HEK293 (cell line): ENCODE measurements at regions not wholly inside any gene's neighbourhood (a gene's known extent, or its start where the extent isn't known, plus 50 kb on each side); places are given as distances from the start of the nearest gene placed in this dataset.

Source experiments
- CTCF ChIA-PET: fragments of 350-600 bp; formaldehyde crosslinking; extraction: SDS; loops from one replicate; lab custom pipeline; 2021; ENCODE audit warnings: antibody characterized with exemption; lab: Yijun Ruan, JAX
- POLR2A ChIA-PET: fragments of 300-600 bp; formaldehyde crosslinking; extraction: SDS; loops from one replicate; lab custom pipeline; 2020; ENCODE audit warnings: antibody characterized with exemption, inconsistent platforms; lab: Yijun Ruan, JAX
- H3K27ac ChIP-seq: fragments of 200-500 bp; sonication (Bioruptor generic); 2 replicates; pipeline ENCODE4 v1.5.1; 2014; ENCODE audit warnings: low read depth, low read length, control low read depth, inconsistent platforms; ENCODE audit errors: extremely low read depth
- H3K36me3 ChIP-seq, 2 experiments: fragments of 200-500 bp in 1 of 2; sonication (Bioruptor generic) in 1 of 2; 1 replicate in 1 of 2; 2 replicates in 1 of 2; pipeline ENCODE4 v1.5.1; 2014 to 2017; ENCODE audit warnings: inconsistent platforms in 2 of 2, low read length in 2 of 2; ENCODE audit not compliant: control insufficient read depth in 2 of 2, insufficient read depth in 1 of 2
- H3K4me1 ChIP-seq: fragments of 200-500 bp; sonication (Bioruptor generic); 2 replicates; pipeline ENCODE4 v1.5.1; 2014; ENCODE audit warnings: mild to moderate bottlenecking, low read length, inconsistent platforms; ENCODE audit not compliant: control insufficient read depth, insufficient read depth
- H3K4me3 ChIP-seq: 2 replicates; pipeline ENCODE4 v1.5.1; 2011; ENCODE audit warnings: low read depth, mild to moderate bottlenecking, control low read depth, low read length, moderate library complexity
- H3K9me3 ChIP-seq: fragments of 200-500 bp; sonication (Bioruptor generic); 2 replicates; pipeline ENCODE4 v1.5.1; 2014; ENCODE audit warnings: low read depth, low read length, inconsistent platforms; ENCODE audit not compliant: control insufficient read depth, insufficient read depth
- EGR2 ChIP-seq: fragments of 450-650 bp; formaldehyde crosslinking; IDR thresholded peaks from 2 replicates; pipeline ENCODE4 v1.5.1; 2016; ENCODE audit warnings: low read depth, missing biosample characterization, missing genetic modification characterization
- FEZF1 ChIP-seq: fragments of 450-650 bp; formaldehyde crosslinking; IDR thresholded peaks from 2 replicates; pipeline ENCODE4 v1.5.1; 2016; ENCODE audit warnings: missing biosample characterization, missing genetic modification characterization
- HOXD13 ChIP-seq: sonication (generic); formaldehyde crosslinking; IDR thresholded peaks from 2 replicates; pipeline ENCODE4 v1.8.0; 2022; ENCODE audit warnings: missing genetic modification reagents, borderline replicate concordance
- PRDM4 ChIP-seq: fragments of 450-650 bp; formaldehyde crosslinking; IDR thresholded peaks from 2 replicates; pipeline ENCODE4 v1.5.1; 2017; ENCODE audit warnings: missing biosample characterization, missing genetic modification characterization
- TCF7L2 ChIP-seq: IDR thresholded peaks from 2 replicates; pipeline ENCODE4 v1.6.1; 2011; ENCODE audit warnings: low read depth, mild to moderate bottlenecking, inconsistent platforms, low read length, moderate library complexity, borderline replicate concordance
- ZBTB17 ChIP-seq: fragments of 450-650 bp; formaldehyde crosslinking; IDR thresholded peaks from 2 replicates; pipeline ENCODE4 v1.5.1; 2016; ENCODE audit warnings: missing biosample characterization, missing genetic modification characterization
- ZFHX2 ChIP-seq: fragments of 450-650 bp; formaldehyde crosslinking; conservative IDR thresholded peaks from 2 replicates; pipeline ENCODE4 v1.5.1; 2016; ENCODE audit warnings: missing biosample characterization, missing genetic modification characterization
- ZIC2 ChIP-seq: fragments of 450-650 bp; formaldehyde crosslinking; IDR thresholded peaks from 2 replicates; pipeline ENCODE4 v1.5.1; 2016; ENCODE audit warnings: missing biosample characterization, missing genetic modification characterization
- ZNF10 ChIP-seq: fragments of 450-650 bp; formaldehyde crosslinking; IDR thresholded peaks from 2 replicates; pipeline ENCODE4 v1.5.1; 2017; ENCODE audit warnings: missing biosample characterization, missing genetic modification characterization
- ZNF146 ChIP-seq: fragments of 450-650 bp; formaldehyde crosslinking; IDR thresholded peaks from 2 replicates; pipeline ENCODE4 v1.5.1; 2016; ENCODE audit warnings: missing biosample characterization, missing genetic modification characterization
- ZNF175 ChIP-seq: fragments of 450-650 bp; formaldehyde crosslinking; IDR thresholded peaks from 2 replicates; pipeline ENCODE4 v1.5.1; 2016; ENCODE audit warnings: missing biosample characterization, missing genetic modification characterization
- ZNF394 ChIP-seq: fragments of 450-650 bp; formaldehyde crosslinking; IDR thresholded peaks from 2 replicates; pipeline ENCODE4 v1.5.1; 2016; ENCODE audit warnings: missing biosample characterization, missing genetic modification characterization, mild to moderate bottlenecking, moderate library complexity, borderline replicate concordance
- ZNF449 ChIP-seq: fragments of 450-650 bp; formaldehyde crosslinking; IDR thresholded peaks from 2 replicates; pipeline ENCODE4 v1.5.1; 2017; ENCODE audit warnings: missing biosample characterization, mild to moderate bottlenecking, missing genetic modification characterization, moderate library complexity
- ZNF654 ChIP-seq: fragments of 450-650 bp; formaldehyde crosslinking; IDR thresholded peaks from 2 replicates; pipeline ENCODE4 v1.5.1; 2016; ENCODE audit warnings: low read depth, missing biosample characterization, missing genetic modification characterization
- ZSCAN18 ChIP-seq: fragments of 450-650 bp; formaldehyde crosslinking; IDR thresholded peaks from 2 replicates; pipeline ENCODE4 v1.5.1; 2016; ENCODE audit warnings: missing biosample characterization, missing genetic modification characterization
- ZSCAN4 ChIP-seq: fragments of 450-650 bp; formaldehyde crosslinking; IDR thresholded peaks from 2 replicates; pipeline ENCODE4 v1.5.1; 2017; ENCODE audit warnings: missing biosample characterization, missing genetic modification characterization

GRCh38 chr18:47422524-47422923 lies 171.1 kb upstream of the SKOR2 start (continued):
- TF ChIP-seq ZNF394 (tag by site-specific recombination): no peak
- no peak for TF ChIP-seq ZBTB17 (tag by site-specific recombination)
- TF ChIP-seq ZNF10 (tag by site-specific recombination): no peak
- TF ChIP-seq ZNF175 (tag by site-specific recombination): no peak
- TF ChIP-seq TCF7L2: no peak
- no peak for TF ChIP-seq ZNF146
- TF ChIP-seq ZSCAN18 (tag by site-specific recombination): no peak

GRCh38 chr18:47420130-47420529 lies 168.7 kb upstream of the SKOR2 start:
- H3K9me3 ChIP-seq: no peaks in the 10 kb centered on the region
- CTCF ChIA-PET: interaction anchor here (0.7 to 1.1 kb wide), 2 partner anchors 60 to 321 kb away, joined by 3 to 4 read pairs; no protein-coding TSS in a partner anchor
- no peak for TF ChIP-seq ZNF654 (tag by site-specific recombination)
- TF ChIP-seq, all 188 proteins: peak for 0
- POLR2A ChIA-PET: no interaction called here
- Histone ChIP-seq H3K27ac (no peak overlapping the region), H3K4me1 (no peaks in the 10 kb centered on the region), H3K4me3 (no peak overlapping the region), H3K36me3 (no peaks in the 10 kb centered on the region)

GRCh38 chr18:47418746-47419145 lies 167.3 kb upstream of the SKOR2 start:
- no peak overlapping the region for H3K4me3 ChIP-seq
- H3K9me3 ChIP-seq: no peaks in the 10 kb centered on the region
- no peaks in the 10 kb centered on the region for H3K4me1 ChIP-seq
- no peaks in the 10 kb centered on the region for H3K36me3 ChIP-seq
- CTCF ChIA-PET: interaction anchor here (0.6 to 0.8 kb wide), 3 partner anchors 140 to 912 kb away, joined by 3 read pairs; no protein-coding TSS in a partner anchor
- TF ChIP-seq TCF7L2 (no peak), ZNF449 (tag by site-specific recombination) (peak; percentile 54; the same call in 1 of the 2 replicates), ZBTB17 (tag by site-specific recombination) (no peak)
- POLR2A ChIA-PET: no interaction called here
- no peak overlapping the region for H3K27ac ChIP-seq

- POLR2A ChIA-PET: no interaction called here
- H3K4me1 ChIP-seq: no peaks in the 10 kb centered on the region
- no peak overlapping the region for H3K4me3 ChIP-seq
- H3K36me3 ChIP-seq: no peaks in the 10 kb centered on the region
- H3K9me3 ChIP-seq: no peaks in the 10 kb centered on the region
- TF ChIP-seq ZIC2 (tag by site-specific recombination) (no peak), HOXD13 (CRISPR knock-in tag) (no peak), ZSCAN4 (tag by site-specific recombination) (peak; percentile 95), PRDM4 (tag by site-specific recombination) (no peak), ZFHX2 (tag by site-specific recombination) (peak; percentile 59), EGR2 (tag by site-specific recombination) (peak; percentile 37), FEZF1 (no peak)
- CTCF ChIA-PET: no interaction called here
- H3K27ac ChIP-seq: no peak overlapping the region
Measured at GRCh38 chr18:47417807-47418206, 166.3 kb upstream of the SKOR2 start.
